BE2C (cell line): ENCODE measurements at regions not wholly inside any gene's neighbourhood (a gene's known extent, or its start where the extent isn't known, plus 50 kb on each side); places are given as distances from the start of the nearest gene placed in this dataset.

Source experiments
- DNase-seq: peaks from one replicate; pipeline ENCODE4 v3.0.0-alpha.2; 2020
- H3K27me3 ChIP-seq: fragments of 250-450 bp; sonication (Bioruptor Pico); 2 replicates; pipeline ENCODE4 v1.5.1; 2020; ENCODE audit warnings: mild to moderate bottlenecking
- H3K36me3 ChIP-seq: fragments of 250-450 bp; sonication (Bioruptor Pico); 2 replicates; pipeline ENCODE4 v1.5.1; 2020; ENCODE audit warnings: mild to moderate bottlenecking
- H3K4me1 ChIP-seq: fragments of 250-450 bp; sonication (Bioruptor Pico); 2 replicates; pipeline ENCODE4 v1.5.1; 2020
- H3K4me3 ChIP-seq: 2 replicates; pipeline ENCODE4 v1.5.1; 2011; ENCODE audit warnings: low read depth, low read length
- H3K9me3 ChIP-seq: fragments of 250-450 bp; sonication (Bioruptor Pico); 2 replicates; pipeline ENCODE4 v1.5.1; 2020
- TF ChIP-seq, protein P1 (sequence below): IDR thresholded peaks from 2 replicates; pipeline ENCODE4 v1.5.1; 2012; ENCODE audit warnings: mild to moderate bottlenecking, low read depth, low read length

DNA sequence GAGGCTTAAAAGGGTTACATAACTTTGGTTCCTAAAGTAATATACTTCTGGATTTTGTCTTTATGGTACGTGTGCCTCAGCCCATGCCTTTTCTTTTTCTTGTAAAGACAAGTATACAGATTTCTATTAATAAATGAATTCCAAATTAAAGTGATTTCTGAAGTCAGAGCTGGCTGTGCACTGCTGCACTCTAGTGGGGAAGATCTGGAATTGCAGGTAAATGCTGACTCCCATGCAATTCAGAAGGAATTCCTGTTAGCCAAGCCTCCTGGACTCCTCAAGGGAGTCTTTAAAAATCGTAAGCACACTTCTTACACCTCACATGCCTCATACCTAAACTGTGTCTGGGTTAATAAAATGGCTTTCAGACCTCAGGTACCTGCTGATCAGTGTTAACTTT, 118.4 kb upstream of the SLC7A1 start:
- TF ChIP-seq, protein P1, sequence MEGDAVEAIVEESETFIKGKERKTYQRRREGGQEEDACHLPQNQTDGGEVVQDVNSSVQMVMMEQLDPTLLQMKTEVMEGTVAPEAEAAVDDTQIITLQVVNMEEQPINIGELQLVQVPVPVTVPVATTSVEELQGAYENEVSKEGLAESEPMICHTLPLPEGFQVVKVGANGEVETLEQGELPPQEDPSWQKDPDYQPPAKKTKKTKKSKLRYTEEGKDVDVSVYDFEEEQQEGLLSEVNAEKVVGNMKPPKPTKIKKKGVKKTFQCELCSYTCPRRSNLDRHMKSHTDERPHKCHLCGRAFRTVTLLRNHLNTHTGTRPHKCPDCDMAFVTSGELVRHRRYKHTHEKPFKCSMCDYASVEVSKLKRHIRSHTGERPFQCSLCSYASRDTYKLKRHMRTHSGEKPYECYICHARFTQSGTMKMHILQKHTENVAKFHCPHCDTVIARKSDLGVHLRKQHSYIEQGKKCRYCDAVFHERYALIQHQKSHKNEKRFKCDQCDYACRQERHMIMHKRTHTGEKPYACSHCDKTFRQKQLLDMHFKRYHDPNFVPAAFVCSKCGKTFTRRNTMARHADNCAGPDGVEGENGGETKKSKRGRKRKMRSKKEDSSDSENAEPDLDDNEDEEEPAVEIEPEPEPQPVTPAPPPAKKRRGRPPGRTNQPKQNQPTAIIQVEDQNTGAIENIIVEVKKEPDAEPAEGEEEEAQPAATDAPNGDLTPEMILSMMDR: peak; percentile 87
- Histone ChIP-seq H3K9me3 (peaks cover 4% of the 10 kb centered on the region; the same call in 1 of the 2 replicates), H3K36me3 (no peaks in the 10 kb centered on the region), H3K27me3 (no peaks in the 10 kb centered on the region), H3K4me3 (no peak overlapping the region), H3K4me1 (no peaks in the 10 kb centered on the region)
- DNase-seq: no peak

DNA sequence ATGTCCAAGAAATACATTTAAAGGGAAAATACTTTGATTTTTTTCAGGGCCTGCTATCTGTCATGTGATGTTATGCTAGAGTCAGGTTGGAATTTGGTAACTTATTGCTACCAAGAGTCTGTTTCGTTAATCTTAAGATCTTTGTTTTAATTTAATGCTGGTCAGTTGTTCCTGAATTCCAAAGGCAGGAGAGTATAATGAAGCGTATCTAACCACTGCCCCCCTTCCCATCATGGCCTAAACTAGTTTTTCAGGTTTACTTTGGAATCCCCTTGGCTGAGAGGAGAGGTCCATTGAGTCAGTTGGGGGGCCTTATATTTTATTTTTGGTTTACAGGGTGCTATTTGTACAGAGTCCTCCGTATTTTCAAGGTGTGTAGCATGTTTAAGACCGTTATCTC, 116.3 kb upstream of the SLC7A1 start:
- Histone ChIP-seq H3K4me1 (peaks cover 15% of the 10 kb centered on the region), H3K4me3 (no peak overlapping the region), H3K36me3 (no peaks in the 10 kb centered on the region)

DNA sequence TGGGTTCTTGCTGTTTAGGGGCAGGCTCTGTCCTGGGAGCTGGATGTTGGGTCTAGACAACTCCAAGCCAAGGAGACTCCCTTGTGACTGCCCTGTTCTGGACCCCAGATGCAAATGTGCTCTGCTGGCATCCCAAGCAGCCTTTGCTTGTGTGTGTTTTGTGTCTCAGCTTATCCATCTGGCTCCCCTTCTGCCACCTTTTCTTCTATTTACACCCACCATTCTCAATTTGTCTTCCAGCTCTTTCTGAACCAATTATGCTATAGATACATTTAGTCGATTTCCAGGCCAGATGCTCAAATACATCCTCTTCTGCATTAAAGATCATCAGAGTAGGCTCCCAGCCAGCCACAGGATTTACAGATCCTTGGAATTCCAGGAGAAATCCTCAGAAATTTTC, 115.0 kb upstream of the SLC7A1 start:
- Histone ChIP-seq H3K9me3 (peaks cover 4% of the 10 kb centered on the region; the same call in 1 of the 2 replicates), H3K4me3 (no peak overlapping the region), H3K27me3 (no peaks in the 10 kb centered on the region), H3K36me3 (no peaks in the 10 kb centered on the region), H3K4me1 (peaks cover 21% of the 10 kb centered on the region)
- TF ChIP-seq, protein P1: no peak
- no peak for DNase-seq

More for the DNA sequence above, 116.3 kb upstream of the SLC7A1 start:
- Histone ChIP-seq H3K9me3 (peaks cover 4% of the 10 kb centered on the region; the same call in 1 of the 2 replicates), H3K27me3 (no peaks in the 10 kb centered on the region)
- DNase-seq: no peak
- TF ChIP-seq, protein P1: no peak

DNA sequence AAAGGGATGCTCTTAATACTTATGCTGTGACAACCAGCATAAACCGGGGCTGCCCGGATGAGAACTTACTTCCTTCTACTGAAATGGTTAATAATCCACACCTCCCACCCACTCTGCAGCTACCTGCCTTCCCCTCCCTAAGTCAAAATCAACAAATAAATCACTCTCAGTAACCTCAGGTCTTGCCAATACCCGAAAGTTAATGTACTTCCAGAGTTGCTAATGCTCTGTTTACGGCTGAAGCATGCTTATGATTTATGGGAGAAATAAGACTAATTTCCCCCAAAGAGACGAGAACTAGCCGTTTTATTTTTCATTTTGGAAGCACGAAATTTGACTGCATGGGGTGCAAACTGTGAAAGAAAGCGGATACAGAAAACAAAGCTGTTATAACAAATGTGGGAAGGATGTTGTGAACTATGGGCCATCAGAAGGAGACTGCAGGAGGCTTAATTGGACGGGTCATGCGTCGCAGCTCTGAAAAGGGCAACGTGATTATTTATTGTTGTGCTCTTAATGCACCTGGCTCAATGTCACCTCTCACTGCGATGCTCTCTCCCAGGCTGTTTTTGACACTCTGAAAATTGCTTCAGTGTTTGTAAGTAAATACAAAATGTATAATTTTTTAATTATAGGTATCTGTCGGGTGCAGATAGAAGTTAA, 114.0 kb upstream of the SLC7A1 start:
- H3K27me3 ChIP-seq: no peaks in the 10 kb centered on the region
- H3K9me3 ChIP-seq: peaks cover 4% of the 10 kb centered on the region; the same call in 1 of the 2 replicates
- H3K36me3 ChIP-seq: no peaks in the 10 kb centered on the region
- H3K4me3 ChIP-seq: no peak overlapping the region
- H3K4me1 ChIP-seq: peaks cover 27% of the 10 kb centered on the region
- DNase-seq: no peak
- TF ChIP-seq, protein P1: no peak

DNA sequence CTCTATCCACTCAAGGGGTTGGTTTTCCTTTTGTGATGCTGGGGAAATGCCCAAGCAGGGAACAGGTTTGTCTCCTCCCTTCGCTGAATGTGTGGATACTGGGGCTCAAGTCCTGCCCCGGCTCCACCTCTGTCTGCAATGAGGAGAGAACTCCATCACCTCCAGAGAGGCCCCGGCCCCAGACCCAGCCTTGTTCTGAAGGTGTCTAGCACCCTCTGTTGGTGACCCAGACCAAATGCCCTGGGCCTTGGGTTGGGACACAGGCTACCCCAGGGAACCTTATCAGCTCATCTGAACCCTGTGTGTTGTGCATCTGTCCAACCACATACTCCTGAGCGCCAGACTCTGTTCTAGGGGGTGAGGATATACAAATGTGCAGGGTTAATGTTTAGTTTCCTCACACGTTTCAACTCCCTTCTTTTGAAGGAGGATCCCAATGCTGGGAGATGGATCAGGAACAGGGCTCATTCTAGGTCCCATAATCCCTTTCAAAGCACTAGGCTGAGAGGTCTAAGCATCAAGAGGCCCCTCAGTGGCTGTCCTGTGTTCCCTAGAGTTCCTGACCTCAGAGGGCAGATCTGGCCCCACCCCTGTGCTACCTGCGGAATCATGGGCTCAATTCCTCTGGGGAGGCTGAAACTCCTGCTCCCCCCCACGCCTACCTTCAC, 112.5 kb upstream of the SLC7A1 start:
- Histone ChIP-seq H3K9me3 (no peaks in the 10 kb centered on the region; the same call in 1 of the 2 replicates), H3K4me1 (peaks cover 42% of the 10 kb centered on the region), H3K36me3 (no peaks in the 10 kb centered on the region), H3K4me3 (no peak overlapping the region), H3K27me3 (no peaks in the 10 kb centered on the region)
- peak; percentile 82 for DNase-seq
- TF ChIP-seq, protein P1: peak; percentile 95

DNA sequence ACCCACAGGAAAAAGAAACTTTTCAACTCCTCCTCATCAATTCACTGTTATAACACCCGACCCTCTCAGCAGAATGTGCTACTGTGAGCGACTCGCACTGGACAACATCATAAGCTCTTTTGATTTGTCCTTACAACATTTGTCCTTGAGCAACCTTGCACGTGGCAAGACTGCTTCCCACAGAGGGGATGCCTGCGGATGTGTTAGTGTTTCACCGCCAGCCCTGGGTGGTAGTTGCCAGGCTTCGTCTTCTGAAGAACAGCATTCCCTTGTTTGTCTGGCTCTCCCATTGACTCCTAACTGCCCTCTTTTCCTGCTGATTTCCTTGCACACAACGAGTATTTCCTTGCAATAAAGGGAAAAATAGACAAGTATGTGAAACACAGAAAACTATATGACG, 111.4 kb upstream of the SLC7A1 start:
- TF ChIP-seq, protein P1: no peak
- no peak for DNase-seq
- Histone ChIP-seq H3K36me3 (no peaks in the 10 kb centered on the region), H3K4me1 (peaks cover 42% of the 10 kb centered on the region), H3K9me3 (no peaks in the 10 kb centered on the region; the same call in 1 of the 2 replicates), H3K4me3 (no peak overlapping the region), H3K27me3 (no peaks in the 10 kb centered on the region)
